Ecto neural progenitor cell (in vitro differentiated cells): ENCODE measurements at regions not wholly inside any gene's neighbourhood (a gene's known extent, or its start where the extent isn't known, plus 50 kb on each side); places are given as distances from the start of the nearest gene placed in this dataset.

Source experiments
- DNase-seq: peaks from one replicate; pipeline ENCODE4 v3.0.0-alpha.2; 2018; ENCODE audit warnings: low spot score

DNA sequence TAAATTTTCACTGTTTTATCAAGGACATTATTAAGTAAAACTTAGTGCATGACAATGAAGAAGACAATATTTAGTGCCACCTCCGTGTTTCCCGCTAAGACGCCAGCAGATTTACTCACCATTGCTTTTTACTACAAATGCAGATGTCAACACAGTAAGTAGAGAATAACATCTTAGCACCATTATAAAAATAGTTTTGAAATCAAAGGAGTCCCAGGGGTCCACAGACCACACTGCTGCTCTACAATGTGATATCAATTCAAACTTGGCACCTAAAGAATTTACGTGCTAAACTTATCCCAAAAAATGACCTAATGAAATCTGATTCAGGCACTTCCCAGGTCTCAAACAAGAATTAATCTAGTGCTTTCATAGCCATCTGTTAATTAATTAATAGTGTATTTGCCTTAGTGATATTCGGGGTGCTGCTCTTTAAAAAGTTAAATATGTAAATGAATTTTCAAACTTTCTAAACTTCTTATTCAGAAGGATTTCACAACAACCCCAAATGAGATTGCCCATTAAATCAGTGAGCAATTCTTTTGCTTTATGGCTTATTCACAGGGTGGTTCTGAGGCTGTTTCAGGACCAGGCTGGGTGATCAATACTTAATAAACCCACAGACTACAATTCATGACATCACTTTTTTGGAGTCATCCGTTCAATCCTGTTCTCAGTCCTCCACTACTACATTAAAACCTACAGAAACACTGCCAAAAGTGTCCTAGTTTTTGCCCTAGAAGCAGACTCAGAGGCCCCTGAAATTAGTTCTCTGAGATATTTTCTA lies 161.3 kb upstream of the LMNTD1 start:
- DNase-seq: no peak

DNA sequence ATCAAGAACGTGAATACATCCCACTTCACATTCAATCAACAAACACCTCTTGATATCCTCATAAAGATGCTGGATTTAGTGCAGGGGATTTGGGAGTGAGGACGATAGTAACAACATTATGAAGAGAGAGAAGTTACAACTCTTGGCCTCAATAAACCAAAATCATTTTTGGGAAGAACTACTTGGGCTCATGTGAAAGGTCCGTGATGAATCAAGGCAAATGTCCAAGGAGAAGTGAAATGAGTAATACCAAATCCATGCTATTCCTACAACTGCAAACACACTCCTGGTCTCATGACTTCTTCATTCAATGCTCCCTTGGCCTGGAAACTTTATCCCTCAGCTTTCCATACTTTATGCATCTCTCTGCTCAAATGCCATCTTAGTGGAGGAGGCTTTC lies 162.0 kb upstream of the LMNTD1 start:
- DNase-seq: no peak

DNA sequence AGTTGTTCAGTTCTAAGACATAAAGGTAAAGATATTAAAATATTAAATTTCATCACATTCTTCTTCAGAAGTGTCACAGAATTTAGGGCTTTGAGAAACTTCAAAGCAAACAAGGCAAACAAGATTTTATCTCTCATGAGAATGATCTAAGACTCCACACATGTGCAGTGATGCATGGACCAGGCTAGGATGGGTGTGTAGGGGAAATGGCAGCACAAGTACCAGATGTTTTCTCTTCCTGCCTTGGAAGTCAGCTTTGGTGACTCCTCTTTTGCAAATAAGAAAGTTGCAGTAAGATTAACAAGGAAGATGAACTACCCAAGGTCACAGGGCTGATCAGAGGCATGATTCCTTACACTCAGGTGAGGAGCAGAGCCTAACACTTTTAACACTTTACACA lies 163.8 kb upstream of the LMNTD1 start:
- DNase-seq: no peak

DNA sequence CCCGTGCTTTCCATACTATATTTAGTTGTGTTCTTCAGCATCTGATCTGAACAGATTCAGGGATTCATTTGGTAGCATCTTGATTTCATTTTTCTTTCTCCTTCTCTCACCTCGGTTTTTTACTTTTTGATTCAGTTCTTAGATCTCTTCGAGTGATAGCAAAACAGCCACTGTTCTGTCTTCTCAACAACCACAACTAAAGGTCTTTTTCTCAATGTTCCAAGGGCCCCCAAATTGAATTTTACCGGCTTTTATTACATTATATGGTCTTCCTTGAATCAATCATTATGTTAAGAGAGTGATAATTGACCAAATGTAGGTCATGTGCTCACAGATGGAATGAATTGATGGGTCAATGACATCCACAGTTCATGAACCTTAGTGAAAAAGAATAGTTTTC lies 164.5 kb upstream of the LMNTD1 start:
- DNase-seq: no peak

DNA sequence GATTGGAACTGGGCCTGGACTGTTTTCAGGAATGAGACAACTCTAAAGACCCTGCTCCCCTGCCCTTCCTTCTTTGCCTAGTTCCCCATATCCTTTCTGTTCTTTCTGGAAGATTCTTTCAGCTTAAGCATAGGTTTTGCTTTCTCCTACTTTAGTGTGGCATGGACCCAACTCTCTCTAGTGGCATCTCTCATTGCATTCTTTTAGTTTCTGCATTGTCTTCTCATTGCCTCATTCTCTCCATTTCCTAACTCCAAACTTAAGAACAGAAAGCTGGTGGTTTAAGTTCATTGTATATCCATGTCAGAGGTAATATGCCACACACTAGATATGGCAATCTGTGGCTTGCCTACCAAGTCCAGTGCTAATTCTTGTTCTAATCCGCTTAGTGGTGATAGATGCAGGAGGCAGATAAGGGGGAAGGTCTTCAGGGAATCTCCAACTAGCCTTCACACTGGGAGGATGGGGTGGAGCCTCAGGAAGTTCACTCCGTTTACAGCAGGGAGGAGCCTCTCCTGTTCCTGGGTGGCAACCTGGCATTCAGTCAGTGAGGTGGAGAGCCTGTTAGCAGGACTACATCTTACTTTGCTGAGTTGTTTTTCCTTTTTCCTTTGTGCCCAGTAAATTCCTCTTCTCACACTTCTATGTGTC lies 165.1 kb upstream of the LMNTD1 start:
- no peak for DNase-seq

DNA sequence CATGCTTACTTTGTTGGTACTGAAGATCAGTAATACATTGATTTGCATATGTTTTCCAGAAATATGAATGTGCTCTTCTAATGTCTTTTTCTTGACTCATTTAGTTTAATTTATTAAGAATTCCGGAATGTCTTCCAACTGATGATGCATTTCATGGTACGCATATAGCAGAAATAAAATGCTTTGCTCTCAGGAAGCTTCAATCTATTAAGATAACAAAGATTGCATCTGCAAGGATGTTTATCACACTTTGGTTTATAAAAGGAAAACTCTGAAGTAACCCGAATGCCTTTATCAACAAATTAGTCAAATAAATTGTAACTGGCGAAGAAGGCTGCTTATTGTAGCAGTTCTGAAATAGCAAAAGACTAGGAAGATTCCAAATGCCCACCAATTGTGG lies 166.4 kb upstream of the LMNTD1 start:
- no peak for DNase-seq

DNA sequence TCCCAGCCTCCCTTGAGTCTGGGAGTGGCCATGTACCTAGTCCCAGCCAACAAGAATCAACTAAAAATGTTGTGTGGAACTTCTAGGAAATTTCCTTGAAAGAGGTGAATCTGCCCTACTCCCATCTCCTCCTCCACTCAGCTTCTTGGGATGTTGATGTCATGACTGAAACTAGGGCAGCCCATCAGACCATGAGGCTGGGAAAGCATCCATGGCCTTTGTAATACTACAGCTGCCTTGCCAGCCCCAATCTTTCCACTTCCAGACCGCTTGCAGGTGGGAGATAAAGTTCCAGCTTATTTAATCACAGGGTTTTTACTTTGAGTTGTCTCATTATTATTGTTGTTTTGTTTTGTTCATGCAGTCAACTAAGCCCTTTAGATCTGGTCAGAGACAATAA lies 170.3 kb upstream of the LMNTD1 start:
- no peak for DNase-seq

DNA sequence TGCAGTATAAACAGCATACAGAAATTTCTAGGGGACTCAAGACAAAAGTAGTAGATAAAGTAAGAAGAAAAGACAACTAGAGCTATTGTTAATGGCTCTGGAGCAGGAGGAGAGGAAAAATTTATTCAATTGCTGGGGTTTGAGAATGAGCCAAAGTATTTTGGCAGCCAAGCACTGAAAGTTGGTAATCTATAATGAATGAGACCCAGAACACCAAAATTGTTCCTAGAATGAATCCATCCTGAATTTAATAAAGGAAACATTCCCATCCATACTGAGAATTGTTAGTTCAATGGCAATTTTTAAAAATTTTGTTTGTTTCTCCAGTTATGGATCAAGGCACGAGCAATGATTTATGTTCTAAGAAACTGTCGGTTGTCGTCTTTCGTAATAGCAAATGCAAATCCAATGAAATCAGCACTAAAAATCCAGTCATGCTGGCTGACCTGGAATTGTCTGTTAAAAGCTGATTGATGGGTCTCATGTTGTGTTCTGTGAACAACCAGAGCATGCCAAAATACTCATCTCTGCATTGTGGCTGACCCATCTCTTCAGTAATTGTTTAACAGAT lies 170.9 kb upstream of the LMNTD1 start:
- DNase-seq: no peak

DNA sequence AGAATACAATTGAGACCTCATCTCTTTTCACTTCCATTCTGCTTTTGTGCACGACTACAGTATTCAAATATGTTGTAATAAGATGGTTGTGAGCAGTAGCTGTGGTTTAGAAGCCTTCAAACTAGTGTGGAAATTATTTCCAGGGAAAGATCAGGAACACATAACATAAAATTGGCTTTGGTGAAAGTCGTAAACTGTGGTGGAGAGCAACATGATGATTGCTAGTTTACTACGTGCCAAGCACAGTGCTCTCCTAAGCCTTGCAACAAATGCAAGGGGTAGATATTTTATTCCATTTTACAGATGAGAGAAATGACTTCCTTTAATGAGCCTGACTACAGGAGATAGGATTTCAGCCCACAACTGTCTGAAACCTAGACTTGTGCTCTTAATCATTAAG lies 172.4 kb upstream of the LMNTD1 start:
- DNase-seq: no peak

DNA sequence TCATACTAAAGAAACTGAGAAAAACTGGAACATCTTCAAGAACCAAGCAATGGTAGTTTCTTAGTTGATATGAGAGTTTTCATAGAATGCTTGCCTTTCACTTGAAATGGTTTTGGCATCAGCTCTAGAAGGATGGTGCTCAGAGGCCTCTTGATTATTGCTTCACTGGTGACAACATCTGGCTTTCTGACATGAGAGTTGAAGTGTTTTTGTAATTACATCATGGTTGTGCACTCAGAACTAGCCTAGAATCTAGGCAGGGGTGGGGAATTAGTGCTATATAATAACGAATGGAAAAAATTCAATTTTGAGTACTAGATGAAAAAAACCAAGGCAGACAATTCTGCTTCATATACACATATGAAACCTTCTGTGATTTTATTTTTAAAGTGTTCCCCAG lies 172.8 kb upstream of the LMNTD1 start:
- DNase-seq: no peak

DNA sequence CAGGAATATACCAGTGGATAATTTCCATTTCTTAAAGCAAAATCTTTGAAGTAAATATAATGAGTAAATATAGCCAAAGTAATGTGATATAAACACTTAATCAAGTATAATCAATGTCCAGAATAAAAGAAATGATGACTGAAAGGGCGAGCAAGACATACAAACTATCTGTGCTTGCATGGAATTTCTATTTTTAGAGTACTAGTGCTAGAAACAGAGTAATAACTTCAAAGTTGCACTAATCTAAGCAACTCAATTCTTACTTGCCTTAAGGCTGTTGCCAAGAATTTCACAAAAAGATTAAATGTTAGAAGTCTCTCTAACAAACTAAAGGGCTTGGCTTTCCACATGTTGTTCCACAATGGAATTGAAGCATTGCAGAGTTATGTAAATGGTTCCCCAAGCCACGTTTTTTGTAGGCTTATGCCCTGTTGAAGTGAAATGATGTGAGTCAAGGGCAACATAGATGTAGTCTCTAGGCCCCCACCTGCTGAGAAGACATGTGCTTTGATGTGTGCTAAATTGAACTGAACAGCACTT lies 175.0 kb upstream of the LMNTD1 start:
- no peak for DNase-seq

DNA sequence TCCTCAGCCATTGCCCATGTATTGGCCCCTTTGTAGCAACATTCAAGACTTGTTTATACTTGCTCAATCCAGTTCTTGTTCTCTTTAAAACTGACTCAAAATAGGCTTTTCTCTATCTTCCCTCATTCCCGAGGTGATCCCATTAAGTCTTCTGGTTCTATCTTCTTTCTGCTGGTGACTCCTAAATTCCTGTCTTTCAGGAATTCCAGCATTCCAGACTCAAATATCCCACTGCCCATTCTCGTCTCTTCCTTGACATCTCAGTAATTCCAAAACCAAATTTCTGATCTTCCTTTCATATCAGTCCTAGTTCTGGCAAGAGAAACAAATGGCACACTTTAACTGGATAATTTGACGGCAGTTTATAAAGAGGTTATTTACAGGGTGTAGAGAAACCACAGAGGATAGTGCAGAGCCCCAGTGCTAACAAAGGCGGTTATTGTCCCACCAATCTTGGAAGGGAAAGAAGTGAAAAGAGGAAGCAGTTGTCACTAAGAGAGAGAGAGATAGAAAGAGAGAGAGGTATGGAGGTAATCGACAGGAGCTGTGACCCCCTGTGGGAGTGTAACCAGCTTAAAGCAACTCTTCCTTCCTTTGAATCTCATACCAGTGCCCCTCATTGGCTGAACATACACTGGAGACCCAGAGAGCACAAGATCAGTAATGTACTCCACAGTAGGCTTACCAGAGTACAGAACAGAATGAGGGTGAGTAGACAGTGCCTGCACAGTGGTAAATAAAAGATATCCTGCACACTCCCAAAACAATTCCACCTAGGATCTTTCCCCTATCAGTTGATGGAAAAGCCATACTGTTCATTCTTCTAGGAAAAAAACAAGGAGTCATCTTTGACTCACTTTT lies 177.6 kb upstream of the LMNTD1 start:
- no peak for DNase-seq

DNA sequence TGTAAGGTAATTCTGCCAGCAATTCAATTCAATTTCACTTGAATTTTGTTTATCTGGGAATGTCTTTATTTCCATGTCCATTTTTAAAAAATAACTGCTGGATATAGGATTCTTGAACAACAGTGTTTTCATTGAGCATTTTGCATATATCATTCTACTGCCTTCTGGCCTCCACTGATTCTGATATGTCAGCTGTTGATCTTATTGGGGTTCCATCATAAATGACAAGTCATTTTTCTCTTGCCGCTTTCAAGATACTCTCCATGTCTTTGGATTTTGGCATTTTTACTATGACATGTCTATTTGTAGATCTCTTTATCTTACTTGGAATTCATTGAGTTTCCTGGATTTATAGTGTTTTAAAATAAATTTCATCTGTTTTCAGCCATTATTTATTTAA lies 180.5 kb upstream of the LMNTD1 start:
- no peak for DNase-seq

DNA sequence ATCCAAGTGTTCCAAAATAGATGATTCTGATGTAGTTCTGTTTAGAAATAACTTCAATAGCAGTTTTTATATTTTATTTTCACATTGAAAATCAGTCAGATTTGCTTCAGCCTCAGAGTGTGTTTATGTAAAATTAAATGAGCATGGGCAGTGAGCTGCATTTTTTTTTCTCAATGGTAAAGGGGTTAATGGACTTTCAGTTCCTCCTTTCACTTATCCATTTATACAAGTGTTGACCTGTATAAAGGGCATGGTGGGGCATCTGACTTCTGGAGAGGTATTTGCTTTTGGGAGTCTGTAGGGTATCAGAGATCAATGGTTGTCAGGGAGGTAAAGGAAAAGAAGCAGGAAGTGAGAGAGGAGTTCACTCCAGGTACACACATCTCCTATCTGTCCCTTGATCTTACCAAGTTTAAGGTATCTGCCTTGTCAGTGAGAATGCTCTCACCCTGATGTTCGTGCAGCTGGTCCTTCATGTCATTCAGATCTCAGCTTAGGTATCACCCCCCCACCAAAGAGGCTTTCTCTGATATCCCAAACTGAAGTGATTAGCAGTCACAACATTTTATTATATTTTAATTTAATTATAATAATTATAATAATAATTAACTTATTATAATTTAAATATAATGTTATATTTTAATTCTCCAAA lies 181.6 kb upstream of the LMNTD1 start:
- DNase-seq: no peak

DNA sequence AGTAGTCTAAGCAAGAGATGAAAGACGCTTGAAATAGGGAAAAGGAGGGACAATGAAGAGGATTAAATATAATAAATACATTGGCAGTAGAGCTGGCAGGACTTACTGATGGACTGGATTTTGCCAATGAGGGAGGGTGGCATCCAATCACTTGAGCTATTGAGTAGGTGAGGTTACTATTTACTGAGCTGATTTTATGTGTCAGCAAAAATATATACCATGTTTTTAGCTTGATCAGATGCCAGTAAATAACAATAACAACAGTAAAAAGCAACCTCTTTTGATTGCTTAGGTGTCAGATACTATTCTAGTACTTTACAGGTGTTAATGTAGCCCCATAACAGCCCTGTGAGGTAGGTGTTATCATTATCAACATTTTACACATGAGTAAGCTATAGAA lies 187.5 kb upstream of the LMNTD1 start:
- DNase-seq: no peak

DNA sequence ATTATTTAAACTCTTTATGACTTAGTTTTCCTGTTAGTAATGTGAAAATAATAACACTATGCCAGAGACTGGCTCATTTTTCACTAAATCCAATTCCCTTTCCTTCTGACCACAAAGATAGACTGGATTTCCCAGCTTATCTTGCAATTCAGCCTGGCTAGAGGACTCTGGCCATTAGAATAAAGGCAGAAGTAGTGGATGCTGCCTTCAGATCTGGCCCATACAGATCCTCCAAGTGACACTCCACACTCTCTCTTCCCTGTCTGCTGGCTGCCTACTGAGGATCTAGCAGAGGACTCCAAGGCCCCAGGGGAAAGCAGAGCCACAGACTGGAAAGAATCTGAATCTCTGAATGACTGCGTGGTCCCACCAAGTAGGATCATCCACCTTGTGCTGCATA lies 188.8 kb upstream of the LMNTD1 start:
- no peak for DNase-seq

DNA sequence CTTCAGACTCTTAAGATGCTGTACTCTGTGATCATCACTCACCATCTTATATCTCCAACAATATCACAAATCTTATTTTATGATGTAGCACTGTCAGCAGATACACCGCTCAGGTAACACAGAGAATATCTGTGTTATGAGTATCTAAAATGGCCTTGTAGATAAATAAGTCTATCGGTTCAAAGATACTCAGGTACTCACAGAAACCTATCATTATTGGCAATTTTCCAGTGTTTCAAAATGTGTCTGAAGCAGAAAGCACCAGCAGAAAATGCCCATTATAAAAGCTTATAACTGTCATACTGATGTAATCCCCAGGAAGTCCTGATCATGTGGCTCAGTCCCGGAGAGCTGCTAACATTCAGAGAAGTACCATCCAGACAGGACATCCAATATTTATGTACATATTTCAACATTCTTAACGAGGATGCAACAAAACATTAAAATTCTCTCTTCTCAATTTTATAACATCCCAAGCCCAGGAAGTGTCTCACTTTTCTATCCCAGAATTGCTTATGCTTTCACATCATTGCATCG lies 190.7 kb upstream of the LMNTD1 start:
- DNase-seq: no peak

DNA sequence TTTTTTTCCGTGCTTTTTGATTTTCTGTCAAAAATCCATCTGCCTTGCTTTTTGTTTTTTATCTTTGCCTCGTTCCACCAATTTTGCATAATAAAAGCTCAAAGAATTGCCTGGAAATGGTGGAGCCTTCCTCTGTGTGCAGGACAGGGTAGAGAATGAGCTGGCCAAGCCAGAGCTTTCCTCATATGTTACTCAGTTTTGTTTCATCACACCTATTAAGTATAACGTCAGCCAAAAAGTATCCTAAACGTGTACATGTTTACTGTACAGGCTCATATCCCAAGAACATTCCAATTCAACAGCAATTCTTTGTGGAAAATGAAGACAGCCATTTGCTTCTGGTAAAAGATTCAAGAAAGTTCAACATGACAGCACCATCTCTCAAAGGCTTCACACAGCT lies 191.2 kb upstream of the LMNTD1 start:
- DNase-seq: no peak

DNA sequence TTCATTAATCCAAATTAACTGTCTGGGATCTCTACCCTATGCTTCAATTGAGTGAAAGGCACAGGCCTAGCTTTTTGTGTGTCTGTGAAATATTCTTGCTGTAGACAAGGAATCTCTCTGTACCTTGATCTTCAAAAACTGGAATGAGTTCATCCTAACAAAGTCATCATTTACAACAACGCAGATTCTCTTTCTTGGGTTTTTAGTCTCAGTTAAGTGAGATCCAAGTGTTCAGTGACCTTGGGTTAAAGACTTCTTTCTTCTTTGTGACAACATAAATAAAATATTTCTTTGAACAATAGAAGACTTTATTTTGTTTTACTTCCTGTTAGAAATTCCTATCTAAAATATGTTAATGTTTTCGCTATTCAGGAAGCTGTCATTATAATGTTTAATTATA lies 192.2 kb upstream of the LMNTD1 start:
- DNase-seq: no peak

DNA sequence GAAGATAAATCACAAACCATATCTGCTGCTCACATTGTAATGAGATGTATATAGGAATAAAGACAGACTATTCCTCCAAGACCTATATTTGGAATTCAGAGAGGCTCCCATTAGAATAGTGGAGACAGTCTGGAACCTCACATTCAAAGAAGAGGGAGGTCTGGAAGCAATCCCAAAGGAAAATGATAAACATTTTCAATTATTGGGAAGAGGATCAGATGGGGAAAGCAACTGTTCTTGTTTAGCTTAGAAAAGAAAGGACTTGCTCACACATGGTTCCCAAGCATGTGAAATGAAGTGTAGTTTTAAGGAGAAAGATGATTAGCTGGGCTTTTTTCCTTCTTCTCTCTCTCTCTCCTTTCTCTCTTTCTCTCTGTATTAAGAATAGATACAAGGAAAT lies 193.0 kb upstream of the LMNTD1 start:
- DNase-seq: no peak

DNA sequence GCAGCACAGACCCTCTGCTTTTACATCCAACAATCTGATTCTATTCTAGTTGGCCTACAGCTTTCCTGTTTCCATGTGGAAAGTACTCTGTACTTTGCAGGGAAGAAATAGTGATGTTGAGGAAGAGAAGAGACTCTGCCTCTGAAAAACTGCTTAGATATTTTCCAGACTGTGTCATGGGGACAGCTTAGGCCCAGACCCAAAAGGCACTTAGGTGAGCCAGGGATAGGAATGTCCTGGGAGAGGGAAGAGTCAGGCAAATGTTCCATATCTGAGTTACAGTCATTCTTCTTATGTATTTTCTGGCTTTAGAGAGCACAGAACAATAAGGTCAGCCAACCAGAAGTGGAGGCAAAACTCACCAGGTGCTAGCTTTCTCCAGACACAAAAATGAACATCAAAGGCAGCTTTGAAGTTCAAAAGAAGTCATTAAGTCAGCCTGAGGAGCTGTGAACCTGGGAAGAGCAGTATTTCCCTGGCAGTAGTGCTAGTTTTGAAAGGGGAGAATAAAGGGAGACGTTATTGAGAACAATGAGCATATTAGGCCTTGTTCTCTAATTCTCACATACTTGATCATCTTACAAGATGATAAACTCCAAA lies 199.7 kb upstream of the LMNTD1 start:
- DNase-seq: no peak
